SIG-M5 (cell line): ENCODE measurements at regions not wholly inside any gene's neighbourhood (a gene's known extent, or its start where the extent isn't known, plus 50 kb on each side); places are given as distances from the start of the nearest gene placed in this dataset.
"Not testable (repeated sequence)": the region's sequence is repeated elsewhere in the genome, so short reads cannot be mapped to it uniquely, and the experiment has no call there.

Experiments
- DNase-seq: peaks from one replicate; lab custom pipeline; 2025; lab: John Stamatoyannopoulos, UW

GRCh38 chr10:89952325-89952724, 250.9 kb downstream of the KIF20B start:
- no peak for DNase-seq

GRCh38 chr10:89952751-89953150, 251.4 kb downstream of the KIF20B start:
- DNase-seq, result no peak

GRCh38 chr10:89954061-89954460, 252.7 kb downstream of the KIF20B start:
- DNase-seq, result no peak

GRCh38 chr10:89954787-89955566, 253.6 kb downstream of the KIF20B start:
- no peak for DNase-seq

GRCh38 chr10:89959433-89960110, 258.2 kb downstream of the KIF20B start:
- no peak for DNase-seq

- no peak for DNase-seq
Measured at GRCh38 chr10:89963451-89964102, 262.2 kb downstream of the KIF20B start.

GRCh38 chr10:89966211-89966610, 264.8 kb downstream of the KIF20B start:
- DNase-seq, result no peak

GRCh38 chr10:89973326-89973725, 271.9 kb downstream of the KIF20B start:
- no peak for DNase-seq

- DNase-seq, result no peak
Measured at GRCh38 chr10:89975071-89975470, 273.7 kb downstream of the KIF20B start.

- no peak for DNase-seq
Measured at GRCh38 chr10:89975771-89976170, 274.4 kb downstream of the KIF20B start.

GRCh38 chr10:89978081-89978480, 276.7 kb downstream of the KIF20B start:
- DNase-seq, result no peak

GRCh38 chr10:89979726-89980125, 278.3 kb downstream of the KIF20B start:
- DNase-seq, result no peak

GRCh38 chr10:89980166-89980565, 278.8 kb downstream of the KIF20B start:
- no peak for DNase-seq

- no peak for DNase-seq
Measured at GRCh38 chr10:89981891-89982290, 280.5 kb downstream of the KIF20B start.

GRCh38 chr10:89985446-89985845, 284.1 kb downstream of the KIF20B start:
- DNase-seq, result no peak

- not testable (repeated sequence) for DNase-seq
Measured at GRCh38 chr10:89988361-89988760, 287.0 kb downstream of the KIF20B start.

- DNase-seq, result no peak
Measured at GRCh38 chr10:89992575-89992974, 291.2 kb downstream of the KIF20B start.

GRCh38 chr10:90007226-90007625, 305.8 kb downstream of the KIF20B start:
- no peak for DNase-seq

GRCh38 chr10:90011281-90011680, 309.9 kb downstream of the KIF20B start:
- not testable (repeated sequence) for DNase-seq

GRCh38 chr10:90018819-90019218, 317.4 kb downstream of the KIF20B start:
- no peak for DNase-seq

- DNase-seq, result no peak
Measured at GRCh38 chr10:90020506-90020905, 319.1 kb downstream of the KIF20B start.

- no peak for DNase-seq
Measured at GRCh38 chr10:90023950-90024349, 322.6 kb downstream of the KIF20B start.

GRCh38 chr10:90028312-90028711, 326.9 kb downstream of the KIF20B start:
- DNase-seq, result no peak
